Activated naive CD4-positive, alpha-beta T cell treated with anti-CD3 and anti-CD28 coated beads, Interleukin-2, amount 50 U/mL, for 72 hours (primary cell): ENCODE measurements at regions not wholly inside any gene's neighbourhood (a gene's known extent, or its start where the extent isn't known, plus 50 kb on each side); places are given as distances from the start of the nearest gene placed in this dataset.

Experiments
- ATAC-seq, 2 donors: fragments of 150-1000 bp; cut with Tn5 transposase; 2 replicates each; pipeline ENCODE4 v1.10.0; 2021; ENCODE audit warnings: mild to moderate bottlenecking in 2 of 2, moderate library complexity in 2 of 2
- DNase-seq, 2 donors: peaks; one replicate each; pipeline ENCODE4 v3.0.0; 2021 to 2022; ENCODE audit warnings: low spot score in 2 of 2
- H3K27ac Mint-ChIP-seq, 2 donors: one replicate each; pipeline ENCODE4 v1.8.0; 2022; ENCODE audit warnings: mild to moderate bottlenecking in 2 of 2, mixed read lengths in 2 of 2
- H3K36me3 Mint-ChIP-seq, 2 donors: one replicate each; pipeline ENCODE4 v1.8.0; 2022; ENCODE audit warnings: mixed read lengths in 2 of 2
- H3K9me3 Mint-ChIP-seq, 2 donors: one replicate each; pipeline ENCODE4 v1.8.0; 2022; ENCODE audit warnings: mixed read lengths in 2 of 2

GRCh38 chr2:145007093-145007959, 487.4 kb upstream of the ZEB2 start:
- Mint-ChIP-seq H3K27ac (no peak overlapping the region), H3K36me3 (no peaks in the 10 kb centered on the region), H3K9me3 (no peaks in the 10 kb centered on the region)
- no peak for DNase-seq
- no peak for ATAC-seq

DNA sequence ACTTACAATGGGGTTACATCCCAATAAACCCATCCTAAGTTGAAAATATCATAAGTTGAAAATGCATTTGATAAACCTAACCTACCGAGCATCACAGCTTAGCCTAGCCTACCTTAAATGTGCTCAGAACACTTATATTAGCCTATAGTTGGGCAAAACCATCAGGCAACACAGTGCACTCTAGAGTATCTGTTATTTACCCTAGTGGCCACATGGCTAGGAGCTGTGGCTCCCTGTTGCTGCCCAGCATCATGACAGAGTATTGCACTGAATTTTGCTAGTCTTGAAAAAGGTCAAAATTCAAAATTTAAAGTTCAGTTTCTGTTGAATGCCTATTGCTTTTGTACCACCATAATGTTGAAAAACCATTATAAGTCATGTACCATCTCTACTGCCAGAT, 482.7 kb upstream of the ZEB2 start:
- Mint-ChIP-seq H3K36me3 (no peaks in the 10 kb centered on the region), H3K27ac (no peak overlapping the region), H3K9me3 (no peaks in the 10 kb centered on the region)
- DNase-seq (no peak), ATAC-seq (no peak)

DNA sequence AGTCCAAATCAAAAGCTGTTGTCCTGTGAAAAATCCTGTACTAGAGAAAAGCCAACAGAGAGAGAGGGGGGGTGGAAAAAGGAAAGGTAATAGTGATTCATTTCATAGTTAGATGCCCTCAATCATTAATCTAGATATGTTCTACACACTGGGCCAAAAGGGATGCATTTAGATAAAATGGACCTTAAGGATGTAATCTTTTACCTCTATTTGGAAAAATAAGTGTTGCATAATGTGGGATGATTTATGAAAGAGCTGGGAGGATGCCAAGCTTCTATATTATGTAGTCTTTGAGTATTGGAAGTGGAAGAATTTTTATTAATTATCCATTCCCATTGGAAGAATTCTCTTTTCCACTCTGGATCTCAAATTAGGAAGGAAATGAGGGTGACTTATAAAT, 480.5 kb upstream of the ZEB2 start:
- DNase-seq, result no peak
- Mint-ChIP-seq H3K27ac (no peak overlapping the region), H3K9me3 (no peaks in the 10 kb centered on the region), H3K36me3 (no peaks in the 10 kb centered on the region)
- no peak for ATAC-seq

DNA sequence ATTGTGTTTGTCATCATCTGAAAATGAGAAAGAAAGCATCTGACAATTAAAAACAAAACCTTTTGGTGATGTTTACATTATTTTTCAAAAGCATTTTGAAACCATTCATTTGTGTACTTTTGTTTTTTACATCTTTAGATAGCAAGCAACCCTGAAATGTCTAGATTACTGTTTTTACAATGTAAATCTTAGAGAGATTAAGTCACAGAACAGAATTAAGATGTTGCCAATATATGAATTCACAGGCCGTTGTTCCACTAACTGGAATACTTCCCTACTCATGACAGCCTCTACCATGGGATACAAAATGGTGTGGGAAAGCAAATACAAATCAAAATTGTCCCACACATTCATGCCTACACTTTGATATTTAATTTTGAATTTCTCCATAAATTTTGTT, 480.0 kb upstream of the ZEB2 start:
- Mint-ChIP-seq H3K27ac (no peak overlapping the region), H3K9me3 (no peaks in the 10 kb centered on the region), H3K36me3 (no peaks in the 10 kb centered on the region)
- ATAC-seq (no peak), DNase-seq (no peak)

DNA sequence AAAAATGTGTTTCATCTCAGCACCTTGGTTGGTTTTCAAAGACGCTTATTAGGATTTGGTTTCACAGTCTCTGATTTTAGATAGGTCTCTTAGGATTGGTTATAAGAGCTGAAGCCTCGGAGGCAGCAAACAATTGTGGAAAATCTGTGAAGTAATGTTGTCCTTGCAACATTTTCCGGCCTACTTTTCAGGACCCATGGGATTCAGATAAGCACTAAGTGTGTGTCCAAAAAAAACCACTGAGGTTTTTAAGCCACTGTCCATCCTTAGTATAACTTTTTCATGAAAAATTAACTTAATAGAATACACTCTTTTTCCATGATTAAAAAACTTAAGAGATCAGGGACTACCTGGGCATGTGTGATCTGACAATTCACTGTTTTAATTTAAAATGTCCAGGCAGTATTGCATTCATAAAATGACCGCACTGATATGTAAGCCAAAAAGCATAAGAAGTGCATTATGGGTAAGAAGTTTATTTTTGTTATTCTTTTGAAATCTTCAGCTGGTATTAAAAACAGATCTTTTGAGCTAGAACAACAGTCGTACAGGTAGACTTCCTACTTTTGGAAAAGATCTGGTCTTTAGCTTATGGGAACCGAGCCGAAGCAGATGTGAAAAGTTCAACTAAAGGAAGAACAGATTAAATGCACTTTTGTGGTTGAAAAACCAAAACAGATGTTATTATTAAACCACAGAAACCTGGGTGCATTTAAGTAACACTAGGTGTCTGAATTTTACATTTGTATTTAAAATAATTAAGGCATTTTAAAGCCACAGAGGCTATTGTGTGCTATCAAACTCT, 479.4 kb upstream of the ZEB2 start:
- no peaks in the 10 kb centered on the region for H3K9me3 Mint-ChIP-seq
- ATAC-seq (no peak), DNase-seq (no peak)
- no peaks in the 10 kb centered on the region for H3K36me3 Mint-ChIP-seq
- no peak overlapping the region for H3K27ac Mint-ChIP-seq

GRCh38 chr2:144998435-144998834, 478.5 kb upstream of the ZEB2 start:
- H3K27ac Mint-ChIP-seq, result no peak overlapping the region
- DNase-seq (no peak), ATAC-seq (no peak)
- H3K36me3 Mint-ChIP-seq, result no peaks in the 10 kb centered on the region
- H3K9me3 Mint-ChIP-seq, result no peaks in the 10 kb centered on the region

- ATAC-seq (no peak), DNase-seq (no peak)
- no peaks in the 10 kb centered on the region for H3K36me3 Mint-ChIP-seq
- peak overlapping the region in 1 of 2 donors; percentile 12 for H3K27ac Mint-ChIP-seq
- peaks cover 4 to 5% of the 10 kb centered on the region in 2 donors for H3K9me3 Mint-ChIP-seq
Observed at GRCh38 chr2:144996225-144996795, 476.4 kb upstream of the ZEB2 start.

DNA sequence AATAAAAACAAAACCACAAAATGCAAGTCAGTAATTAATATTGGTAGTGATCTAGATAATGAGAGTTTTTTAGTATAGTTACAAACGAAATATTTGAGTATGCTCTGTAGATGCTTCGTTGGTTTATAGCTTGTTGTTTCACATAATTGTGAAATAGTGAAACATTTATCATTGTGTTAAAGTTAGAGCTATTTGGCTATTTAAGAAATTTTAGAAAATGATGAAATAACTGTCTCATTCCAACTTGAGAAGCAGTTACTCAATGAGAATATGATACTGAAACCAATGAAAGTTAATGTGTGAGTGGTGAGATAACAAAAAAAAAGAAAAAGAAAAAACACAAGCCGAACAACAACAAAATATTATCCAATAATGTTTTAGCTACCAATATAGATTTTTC, 475.6 kb upstream of the ZEB2 start:
- Mint-ChIP-seq H3K36me3 (no peaks in the 10 kb centered on the region), H3K27ac (no peak overlapping the region), H3K9me3 (peaks cover 4 to 5% of the 10 kb centered on the region in 2 donors)
- DNase-seq (no peak), ATAC-seq (no peak)

DNA sequence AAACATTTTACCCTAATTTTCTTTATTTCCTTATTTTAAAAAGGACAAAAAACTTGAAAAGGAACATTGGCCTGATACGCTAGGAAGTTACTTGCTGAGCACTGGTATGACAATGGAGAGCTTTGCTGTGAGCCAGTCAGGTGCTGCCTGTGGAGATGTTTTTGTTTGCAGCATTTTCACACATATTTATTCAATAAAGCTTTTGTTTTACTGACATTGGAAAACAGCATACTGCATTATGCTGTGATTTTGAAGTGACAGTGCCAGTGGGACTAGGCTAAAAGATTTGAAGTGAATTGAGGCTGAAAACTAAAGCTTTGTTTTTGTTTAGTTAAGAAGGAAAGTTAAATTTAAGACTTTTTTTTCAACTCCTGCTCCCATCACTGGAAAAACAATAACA, 470.7 kb upstream of the ZEB2 start:
- Mint-ChIP-seq H3K27ac (no peak overlapping the region), H3K9me3 (peaks cover 5 to 9% of the 10 kb centered on the region in 2 donors)
- no peak for DNase-seq

DNA sequence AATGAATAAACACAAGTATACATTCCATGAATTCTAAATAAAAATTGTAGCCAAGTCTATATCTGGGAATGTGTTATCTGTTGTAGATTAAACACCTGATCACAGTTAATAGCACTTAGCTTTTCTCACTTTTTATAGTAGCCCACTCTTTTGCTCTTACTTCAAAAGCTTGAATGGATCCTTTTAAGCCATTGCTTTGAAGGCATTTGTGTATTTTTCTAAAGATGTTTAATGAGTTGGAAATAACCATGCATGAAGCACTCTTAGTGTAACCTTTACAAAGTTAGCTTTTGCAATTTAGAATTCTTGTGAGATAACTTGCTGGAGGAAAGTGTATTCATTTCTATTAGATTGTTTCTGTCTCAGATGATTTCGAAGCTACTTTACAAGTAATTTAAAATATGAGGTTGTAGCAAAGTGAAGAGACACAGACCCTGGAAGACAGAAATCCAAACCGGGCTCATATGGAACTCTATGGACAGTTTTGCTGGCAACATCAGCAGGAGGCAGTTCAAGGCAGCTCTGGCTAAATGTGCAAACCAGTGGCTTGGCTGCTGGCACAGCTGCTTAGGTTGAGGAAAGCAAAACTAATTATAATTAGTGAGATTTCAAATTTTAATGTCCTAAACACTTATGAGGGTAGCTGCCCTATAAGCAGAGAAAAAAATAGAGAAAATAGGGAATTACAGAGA, 469.8 kb upstream of the ZEB2 start:
- H3K36me3 Mint-ChIP-seq, result no peaks in the 10 kb centered on the region
- peaks cover 5 to 9% of the 10 kb centered on the region in 2 donors for H3K9me3 Mint-ChIP-seq
- ATAC-seq, result no peak
- DNase-seq, result no peak
- no peak overlapping the region for H3K27ac Mint-ChIP-seq

More for the DNA sequence above, 470.7 kb upstream of the ZEB2 start:
- no peaks in the 10 kb centered on the region for H3K36me3 Mint-ChIP-seq
- ATAC-seq, result no peak

GRCh38 chr2:144988591-144988990, 468.7 kb upstream of the ZEB2 start:
- no peaks in the 10 kb centered on the region for H3K36me3 Mint-ChIP-seq
- H3K9me3 Mint-ChIP-seq, result peaks cover 9 to 12% of the 10 kb centered on the region in 2 donors
- DNase-seq (no peak), ATAC-seq (no peak)
- no peak overlapping the region for H3K27ac Mint-ChIP-seq

- Mint-ChIP-seq H3K36me3 (no peaks in the 10 kb centered on the region), H3K27ac (no peak overlapping the region), H3K9me3 (peaks cover 5 to 8% of the 10 kb centered on the region in 2 donors)
- no peak for DNase-seq
- no peak for ATAC-seq
Observed at GRCh38 chr2:144986691-144987090, 466.8 kb upstream of the ZEB2 start.

DNA sequence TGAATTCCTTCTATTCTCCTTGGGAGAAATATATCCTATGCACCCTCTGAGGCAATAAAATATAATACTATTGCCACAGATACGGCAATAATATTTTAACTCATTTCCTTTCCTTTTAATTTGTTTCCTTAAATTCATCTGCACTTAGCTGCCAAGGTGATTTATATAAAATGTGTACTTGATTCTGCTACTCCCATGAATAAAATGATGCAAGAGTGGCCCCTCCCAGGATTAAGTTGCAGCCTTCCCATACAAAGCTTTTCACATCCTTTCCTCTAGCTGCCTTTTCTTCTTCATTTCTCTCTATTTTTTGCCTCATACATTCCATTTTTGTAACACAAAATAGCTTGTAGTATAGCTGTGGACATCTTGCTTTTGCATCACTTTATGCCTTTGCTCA, 464.1 kb upstream of the ZEB2 start:
- Mint-ChIP-seq H3K9me3 (peaks cover 8 to 10% of the 10 kb centered on the region in 2 donors), H3K36me3 (no peaks in the 10 kb centered on the region), H3K27ac (no peak overlapping the region)
- ATAC-seq, result no peak
- DNase-seq, result no peak

- no peak for ATAC-seq
- Mint-ChIP-seq H3K36me3 (no peaks in the 10 kb centered on the region), H3K9me3 (peaks cover 8 to 10% of the 10 kb centered on the region in 2 donors), H3K27ac (no peak overlapping the region)
- DNase-seq, result no peak
Observed at GRCh38 chr2:144983107-144983506, 463.2 kb upstream of the ZEB2 start.

GRCh38 chr2:144982481-144982880, 462.6 kb upstream of the ZEB2 start:
- no peaks in the 10 kb centered on the region for H3K36me3 Mint-ChIP-seq
- H3K27ac Mint-ChIP-seq, result no peak overlapping the region
- DNase-seq (no peak), ATAC-seq (no peak)
- peaks cover 8 to 10% of the 10 kb centered on the region in 2 donors for H3K9me3 Mint-ChIP-seq

- H3K9me3 Mint-ChIP-seq, result peaks cover 6 to 8% of the 10 kb centered on the region in 2 donors
- ATAC-seq (no peak), DNase-seq (no peak)
- H3K36me3 Mint-ChIP-seq, result peaks cover 0 to 4% of the 10 kb centered on the region in 2 donors
- no peak overlapping the region for H3K27ac Mint-ChIP-seq
Observed at GRCh38 chr2:144975881-144976280, 456.0 kb upstream of the ZEB2 start.

GRCh38 chr2:144972676-144973075, 452.8 kb upstream of the ZEB2 start:
- Mint-ChIP-seq H3K27ac (no peak overlapping the region), H3K36me3 (peaks cover 0 to 12% of the 10 kb centered on the region in 2 donors), H3K9me3 (peaks cover 9 to 23% of the 10 kb centered on the region in 2 donors)
- DNase-seq, result no peak
- ATAC-seq, result no peak
